ENCODE measurements at regions not wholly inside any gene's neighbourhood (a gene's known extent, or its start where the extent isn't known, plus 50 kb on each side); places are given as distances from the start of the nearest gene placed in this dataset.

- TF ChIP-seq, protein P1, sequence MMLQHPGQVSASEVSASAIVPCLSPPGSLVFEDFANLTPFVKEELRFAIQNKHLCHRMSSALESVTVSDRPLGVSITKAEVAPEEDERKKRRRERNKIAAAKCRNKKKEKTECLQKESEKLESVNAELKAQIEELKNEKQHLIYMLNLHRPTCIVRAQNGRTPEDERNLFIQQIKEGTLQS (IDR thresholded peaks at IDR 0.05; ENCODE audit: borderline replicate concordance, extremely low read depth, low read depth, low read length), result no peak
- no peak for TF ChIP-seq POLR2A (IDR thresholded peaks at IDR 0.05; ENCODE audit: low read depth, low read length)
- TF ChIP-seq MTA3 (IDR thresholded peaks at IDR 0.05; ENCODE audit: borderline replicate concordance, low read length), result no peak
- TF ChIP-seq EGR1 (IDR thresholded peaks at IDR 0.05; ENCODE audit: borderline replicate concordance in 1 of 2, low read depth in 2 of 2, low read length in 2 of 2), result no peak
- no peak for TF ChIP-seq MEF2A (IDR thresholded peaks at IDR 0.05; ENCODE audit: insufficient read depth, low read depth, low read length)
- TF ChIP-seq SMAD1 (IDR thresholded peaks at IDR 0.05; ENCODE audit: low read depth, partially characterized antibody), result no peak
- TF ChIP-seq CHD2 (IDR thresholded peaks at IDR 0.05; ENCODE audit: borderline replicate concordance, low read depth, low read length), result no peak
- no peak for TF ChIP-seq CREM (IDR thresholded peaks at IDR 0.05; ENCODE audit: low read depth)
- TF ChIP-seq BACH1 (IDR thresholded peaks at IDR 0.05; ENCODE audit: borderline replicate concordance), result no peak
These were observed 91.8 kb upstream of the ATXN3L start for GRCh38 chrX:13411496-13412207.
